ENCODE measurements at regions not wholly inside any gene's neighbourhood (a gene's known extent, or its start where the extent isn't known, plus 50 kb on each side); places are given as distances from the start of the nearest gene placed in this dataset.

DNA sequence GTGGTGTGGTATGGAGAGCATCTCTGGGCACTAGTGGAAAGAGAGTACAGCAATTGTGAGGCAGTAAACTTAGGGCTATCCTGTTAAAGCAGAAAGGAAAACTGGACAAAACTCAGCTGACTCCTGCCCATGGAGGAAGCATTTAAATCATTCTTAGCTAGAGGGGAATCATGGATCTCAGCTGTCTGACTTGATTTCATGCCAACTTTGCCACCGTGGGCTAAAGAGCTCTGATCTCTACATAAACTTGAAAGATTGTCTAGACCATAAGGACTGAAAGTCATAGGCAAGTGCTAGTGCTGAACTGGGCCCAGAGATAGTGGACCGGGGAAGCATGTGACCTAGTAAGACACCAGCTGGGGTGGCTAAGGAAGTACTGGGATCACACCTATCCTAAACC is 651.8 kb downstream of the COL12A1 start:
- Histone ChIP-seq H3K9me3 (no peaks in the 10 kb centered on the region), H3K36me3 (no peaks in the 10 kb centered on the region), H3K27me3 (no peaks in the 10 kb centered on the region), H3K4me1 (no peaks in the 10 kb centered on the region), H3K27ac (no peak overlapping the region), H3K4me3 (no peak overlapping the region)
- DNase-seq, result no peak
- TF ChIP-seq, protein P1, sequence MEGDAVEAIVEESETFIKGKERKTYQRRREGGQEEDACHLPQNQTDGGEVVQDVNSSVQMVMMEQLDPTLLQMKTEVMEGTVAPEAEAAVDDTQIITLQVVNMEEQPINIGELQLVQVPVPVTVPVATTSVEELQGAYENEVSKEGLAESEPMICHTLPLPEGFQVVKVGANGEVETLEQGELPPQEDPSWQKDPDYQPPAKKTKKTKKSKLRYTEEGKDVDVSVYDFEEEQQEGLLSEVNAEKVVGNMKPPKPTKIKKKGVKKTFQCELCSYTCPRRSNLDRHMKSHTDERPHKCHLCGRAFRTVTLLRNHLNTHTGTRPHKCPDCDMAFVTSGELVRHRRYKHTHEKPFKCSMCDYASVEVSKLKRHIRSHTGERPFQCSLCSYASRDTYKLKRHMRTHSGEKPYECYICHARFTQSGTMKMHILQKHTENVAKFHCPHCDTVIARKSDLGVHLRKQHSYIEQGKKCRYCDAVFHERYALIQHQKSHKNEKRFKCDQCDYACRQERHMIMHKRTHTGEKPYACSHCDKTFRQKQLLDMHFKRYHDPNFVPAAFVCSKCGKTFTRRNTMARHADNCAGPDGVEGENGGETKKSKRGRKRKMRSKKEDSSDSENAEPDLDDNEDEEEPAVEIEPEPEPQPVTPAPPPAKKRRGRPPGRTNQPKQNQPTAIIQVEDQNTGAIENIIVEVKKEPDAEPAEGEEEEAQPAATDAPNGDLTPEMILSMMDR (IDR thresholded peaks at IDR 0.05), result no peak
- TF ChIP-seq POLR2A (IDR thresholded peaks at IDR 0.05), result no peak
- intact Hi-C loops (cut with DNase I; ENCODE audit: low total_unique reads), result no loop called here

- Histone ChIP-seq H3K4me1 (no peaks in the 10 kb centered on the region), H3K4me3 (no peak overlapping the region), H3K9me3 (no peaks in the 10 kb centered on the region), H3K27me3 (no peaks in the 10 kb centered on the region), H3K27ac (no peak overlapping the region), H3K36me3 (no peaks in the 10 kb centered on the region)
- intact Hi-C loops (cut with DNase I; ENCODE audit: low total_unique reads), result no loop called here
- DNase-seq, result no peak
- no peak for TF ChIP-seq POLR2A (IDR thresholded peaks at IDR 0.05)
- TF ChIP-seq, protein P1 (IDR thresholded peaks at IDR 0.05), result no peak
Measured at GRCh38 chr6:74551896-74552295, 654.0 kb downstream of the COL12A1 start.

- H3K27ac ChIP-seq, result no peak overlapping the region
- no peak for DNase-seq
- no peaks in the 10 kb centered on the region for H3K9me3 ChIP-seq
- H3K36me3 ChIP-seq, result no peaks in the 10 kb centered on the region
- H3K27me3 ChIP-seq, result no peaks in the 10 kb centered on the region
- TF ChIP-seq POLR2A (IDR thresholded peaks at IDR 0.05), result no peak
- TF ChIP-seq, protein P1 (IDR thresholded peaks at IDR 0.05), result no peak
- no peaks in the 10 kb centered on the region for H3K4me1 ChIP-seq
- intact Hi-C loops (cut with DNase I; ENCODE audit: low total_unique reads), result no loop called here
- H3K4me3 ChIP-seq, result no peak overlapping the region
Measured at GRCh38 chr6:74550821-74551220, 655.0 kb downstream of the COL12A1 start.

DNA sequence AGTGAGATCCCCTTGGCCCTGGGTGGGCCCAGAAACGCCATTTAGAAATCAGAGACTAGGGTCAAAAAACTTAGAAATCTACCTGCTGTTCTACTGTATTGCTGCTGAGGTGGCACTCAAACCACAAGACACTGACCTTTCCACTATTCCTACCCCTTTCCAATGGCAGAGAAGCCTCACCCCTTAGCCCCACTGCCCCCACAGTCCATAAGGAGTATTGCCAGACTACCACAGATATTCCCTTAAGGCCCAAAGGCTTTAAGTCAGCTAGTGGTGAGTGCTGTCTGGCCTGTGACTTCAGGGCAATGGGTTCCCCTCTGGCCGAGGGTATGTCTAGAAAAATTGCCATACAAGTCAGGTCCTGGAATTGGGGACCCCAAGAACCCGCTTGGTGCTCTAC is 656.1 kb downstream of the COL12A1 start:
- no peak overlapping the region for H3K27ac ChIP-seq
- H3K4me3 ChIP-seq, result no peak overlapping the region
- H3K36me3 ChIP-seq, result no peaks in the 10 kb centered on the region
- DNase-seq, result no peak
- no peaks in the 10 kb centered on the region for H3K9me3 ChIP-seq
- H3K4me1 ChIP-seq, result no peaks in the 10 kb centered on the region
- intact Hi-C loops (cut with DNase I; ENCODE audit: low total_unique reads), result no loop called here
- no peaks in the 10 kb centered on the region for H3K27me3 ChIP-seq
- TF ChIP-seq, protein P1 (IDR thresholded peaks at IDR 0.05), result no peak
- TF ChIP-seq POLR2A (IDR thresholded peaks at IDR 0.05), result no peak

- H3K27me3 ChIP-seq, result no peaks in the 10 kb centered on the region
- intact Hi-C loops (cut with DNase I; ENCODE audit: low total_unique reads), result no loop called here
- H3K36me3 ChIP-seq, result no peaks in the 10 kb centered on the region
- peak overlapping the region in 1 of 2 donors; percentile 17 for H3K27ac ChIP-seq
- TF ChIP-seq, protein P1 (IDR thresholded peaks at IDR 0.05), result no peak
- TF ChIP-seq POLR2A (IDR thresholded peaks at IDR 0.05), result no peak
- DNase-seq, result no peak
- no peaks in the 10 kb centered on the region for H3K4me1 ChIP-seq
- no peak overlapping the region for H3K4me3 ChIP-seq
- H3K9me3 ChIP-seq, result no peaks in the 10 kb centered on the region
Measured at GRCh38 chr6:74534465-74535211, 671.2 kb downstream of the COL12A1 start.

Measured in uterus (tissue), 3 donors.